ENCODE measurements at regions not wholly inside any gene's neighbourhood (a gene's known extent, or its start where the extent isn't known, plus 50 kb on each side); places are given as distances from the start of the nearest gene placed in this dataset.

GRCh38 chr1:79105500-79105899 is 99.0 kb upstream of the ADGRL4 start:
- no peak for TF ChIP-seq POLR2A (IDR thresholded peaks at IDR 0.05)
- TF ChIP-seq, protein P1, sequence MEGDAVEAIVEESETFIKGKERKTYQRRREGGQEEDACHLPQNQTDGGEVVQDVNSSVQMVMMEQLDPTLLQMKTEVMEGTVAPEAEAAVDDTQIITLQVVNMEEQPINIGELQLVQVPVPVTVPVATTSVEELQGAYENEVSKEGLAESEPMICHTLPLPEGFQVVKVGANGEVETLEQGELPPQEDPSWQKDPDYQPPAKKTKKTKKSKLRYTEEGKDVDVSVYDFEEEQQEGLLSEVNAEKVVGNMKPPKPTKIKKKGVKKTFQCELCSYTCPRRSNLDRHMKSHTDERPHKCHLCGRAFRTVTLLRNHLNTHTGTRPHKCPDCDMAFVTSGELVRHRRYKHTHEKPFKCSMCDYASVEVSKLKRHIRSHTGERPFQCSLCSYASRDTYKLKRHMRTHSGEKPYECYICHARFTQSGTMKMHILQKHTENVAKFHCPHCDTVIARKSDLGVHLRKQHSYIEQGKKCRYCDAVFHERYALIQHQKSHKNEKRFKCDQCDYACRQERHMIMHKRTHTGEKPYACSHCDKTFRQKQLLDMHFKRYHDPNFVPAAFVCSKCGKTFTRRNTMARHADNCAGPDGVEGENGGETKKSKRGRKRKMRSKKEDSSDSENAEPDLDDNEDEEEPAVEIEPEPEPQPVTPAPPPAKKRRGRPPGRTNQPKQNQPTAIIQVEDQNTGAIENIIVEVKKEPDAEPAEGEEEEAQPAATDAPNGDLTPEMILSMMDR (IDR thresholded peaks at IDR 0.05) = no peak

All from right lobe of liver (tissue), 4 donors.